GM18511 (cell line): ENCODE measurements at regions not wholly inside any gene's neighbourhood (a gene's known extent, or its start where the extent isn't known, plus 50 kb on each side); places are given as distances from the start of the nearest gene placed in this dataset.
"Not testable (repeated sequence)": the region's sequence is repeated elsewhere in the genome, so short reads cannot be mapped to it uniquely, and the experiment has no call there.

ENCODE experiments used
- ATAC-seq: cut with Tn5 transposase; IDR thresholded peaks from one replicate; pipeline ENCODE4 v1.9.1; 2021; ENCODE audit warnings: mild to moderate bottlenecking, moderate library complexity; ENCODE audit not compliant: unreplicated experiment

GRCh38 chr20:5696011-5696559, 54.1 kb upstream of the SHLD1 start:
- ATAC-seq = no peak

GRCh38 chr20:5691918-5692618, 58.1 kb upstream of the SHLD1 start:
- ATAC-seq = peak; percentile 100

GRCh38 chr20:5689463-5689862, 60.7 kb upstream of the SHLD1 start:
- no peak for ATAC-seq

- no peak for ATAC-seq
These were observed 61.7 kb upstream of the SHLD1 start for GRCh38 chr20:5688431-5688972.

- no peak for ATAC-seq
These were observed 62.3 kb upstream of the SHLD1 start for GRCh38 chr20:5687884-5688283.

- no peak for ATAC-seq
These were observed 63.7 kb upstream of the SHLD1 start for GRCh38 chr20:5686384-5687105.

- not testable (repeated sequence) for ATAC-seq
These were observed 67.6 kb upstream of the SHLD1 start for GRCh38 chr20:5682556-5682955.

- ATAC-seq = no peak
These were observed 69.4 kb upstream of the GPCPD1 start for GRCh38 chr20:5680192-5680591.

GRCh38 chr20:5678777-5679176, 68.0 kb upstream of the GPCPD1 start:
- ATAC-seq = no peak

- not testable (repeated sequence) for ATAC-seq
These were observed 67.1 kb upstream of the GPCPD1 start for GRCh38 chr20:5677944-5678343.

GRCh38 chr20:5677389-5677788, 66.6 kb upstream of the GPCPD1 start:
- no peak for ATAC-seq

- no peak for ATAC-seq
These were observed 64.6 kb upstream of the GPCPD1 start for GRCh38 chr20:5675103-5676091.

GRCh38 chr20:5674176-5674660, 63.4 kb upstream of the GPCPD1 start:
- peak; percentile 93 for ATAC-seq

- ATAC-seq = no peak
These were observed 60.1 kb upstream of the GPCPD1 start for GRCh38 chr20:5670874-5671273.

- no peak for ATAC-seq
These were observed 59.3 kb upstream of the GPCPD1 start for GRCh38 chr20:5670036-5670536.

- no peak for ATAC-seq
These were observed 57.7 kb upstream of the GPCPD1 start for GRCh38 chr20:5668529-5668868.

GRCh38 chr20:5667705-5668528, 57.1 kb upstream of the GPCPD1 start:
- ATAC-seq = no peak

- ATAC-seq = no peak
These were observed 54.6 kb upstream of the GPCPD1 start for GRCh38 chr20:5665417-5665816.

- ATAC-seq = no peak
These were observed 52.6 kb upstream of the GPCPD1 start for GRCh38 chr20:5663396-5663795.

GRCh38 chr20:5662769-5663168, 52.0 kb upstream of the GPCPD1 start:
- ATAC-seq = no peak
